GM20000 (cell line): ENCODE measurements at regions not wholly inside any gene's neighbourhood (a gene's known extent, or its start where the extent isn't known, plus 50 kb on each side); places are given as distances from the start of the nearest gene placed in this dataset.
"Not testable (repeated sequence)": the region's sequence is repeated elsewhere in the genome, so short reads cannot be mapped to it uniquely, and the experiment has no call there.

Experiments
- DNase-seq: peaks from one replicate; pipeline ENCODE4 v3.0.0; 2012; ENCODE audit warnings: low spot score
- CTCF ChIP-seq: IDR thresholded peaks from 2 replicates; pipeline ENCODE4 v1.5.1; 2012; ENCODE audit warnings: mild to moderate bottlenecking, control low read depth; ENCODE audit errors: extremely low read depth, missing control alignments

DNA sequence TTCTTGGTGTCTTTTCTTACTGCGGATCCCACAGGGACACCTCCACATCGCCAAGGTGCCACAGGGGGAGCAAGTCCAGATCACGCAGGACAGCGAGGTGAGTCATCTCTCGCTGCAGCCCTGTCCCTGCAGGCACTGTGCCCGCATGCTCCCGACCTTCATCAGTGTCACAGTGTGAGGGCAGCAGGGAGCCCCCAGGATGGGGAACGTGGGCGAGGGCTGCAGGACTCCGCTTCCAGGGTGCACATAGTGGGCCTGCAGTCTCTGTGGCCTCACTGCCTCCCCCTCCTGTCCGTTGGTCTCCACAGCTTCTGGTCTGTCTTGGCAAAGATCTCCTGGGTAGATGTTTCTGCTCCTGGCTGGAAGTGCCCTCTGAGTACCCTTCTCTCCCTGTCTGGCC is 78.0 kb downstream of the NPIPB11 start:
- not testable (repeated sequence) for DNase-seq

DNA sequence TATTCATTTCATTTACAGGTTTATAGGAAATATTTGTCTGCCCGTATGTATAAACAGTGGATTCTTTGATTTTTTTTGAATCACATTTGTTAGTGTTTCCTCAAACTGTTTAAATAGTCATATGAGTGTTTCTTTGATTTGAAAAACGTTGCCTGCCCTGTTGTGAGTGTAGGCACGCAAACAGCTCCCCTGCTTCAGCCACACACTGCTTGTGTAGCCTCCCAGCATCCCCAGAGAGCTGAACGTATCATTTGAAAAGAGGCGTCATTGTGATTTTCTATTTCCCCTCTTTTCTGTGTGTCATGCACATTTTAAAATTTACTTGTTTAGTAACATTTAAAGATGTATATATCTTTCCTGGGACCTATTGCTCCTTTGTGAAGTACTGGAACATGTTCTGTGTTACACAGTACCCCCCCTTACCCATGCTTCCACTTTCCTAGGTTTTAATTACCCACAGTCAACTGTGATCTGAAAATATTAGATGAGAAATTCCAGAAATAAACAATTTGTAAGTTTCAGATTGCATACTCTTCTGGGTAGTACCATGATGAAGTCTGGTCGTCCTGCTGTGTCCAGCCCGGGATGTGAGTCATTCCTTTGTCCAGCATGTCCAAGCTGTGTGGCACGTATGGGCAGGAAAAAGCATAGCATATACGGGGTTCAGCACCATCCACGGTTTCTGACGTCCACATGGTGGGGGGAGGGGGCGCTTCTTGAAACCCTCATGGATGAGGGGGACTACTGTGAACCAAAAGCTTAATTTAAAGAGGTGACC is 78.7 kb downstream of the NPIPB11 start:
- DNase-seq = not testable (repeated sequence)

DNA sequence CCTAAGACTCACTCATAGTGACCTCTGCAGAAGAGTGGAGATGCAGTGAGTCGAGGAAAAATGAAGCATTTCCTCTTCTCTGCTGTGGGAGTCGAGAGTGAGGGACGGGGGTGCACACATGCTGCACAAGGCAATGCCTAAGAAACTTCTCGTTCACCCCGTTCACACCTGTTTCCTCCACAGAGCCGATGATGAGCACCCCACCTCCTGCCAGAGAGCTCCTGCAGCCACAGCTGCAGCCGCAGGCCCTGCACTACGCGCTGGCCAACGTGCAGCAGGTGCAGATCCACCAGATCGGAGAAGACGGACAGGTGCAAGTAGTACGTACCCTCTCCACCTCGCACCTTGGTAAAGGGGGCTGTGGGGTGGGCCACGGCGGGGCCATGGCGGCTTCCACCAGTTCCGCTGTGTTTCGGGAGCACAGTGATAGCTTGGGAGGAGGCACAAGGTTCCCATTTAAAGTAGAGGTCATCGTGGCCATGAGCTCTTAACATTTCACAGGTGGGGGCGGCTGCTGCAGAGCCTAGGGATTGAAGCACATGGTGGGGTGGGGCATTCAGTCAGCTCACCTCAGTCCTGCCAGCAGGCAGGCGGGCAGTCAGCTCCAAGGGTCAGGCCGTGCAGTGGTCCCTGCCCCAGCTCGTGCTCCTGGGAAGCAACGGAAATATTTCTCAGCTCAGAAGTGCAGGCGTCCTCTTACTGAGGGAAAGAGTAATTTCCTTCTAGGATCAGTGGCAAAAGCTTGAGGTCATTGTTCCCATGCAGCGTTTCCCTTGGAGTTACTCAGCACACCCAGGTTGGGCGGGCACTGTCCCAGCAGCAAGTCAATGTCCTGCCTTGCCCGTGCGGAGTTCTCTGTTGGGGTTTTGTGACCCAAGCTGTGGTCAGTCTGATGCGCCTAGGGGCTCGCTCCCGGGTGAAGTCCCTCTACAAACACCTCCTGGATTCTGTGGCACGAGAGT is 80.1 kb downstream of the NPIPB11 start:
- DNase-seq = not testable (repeated sequence)

DNA sequence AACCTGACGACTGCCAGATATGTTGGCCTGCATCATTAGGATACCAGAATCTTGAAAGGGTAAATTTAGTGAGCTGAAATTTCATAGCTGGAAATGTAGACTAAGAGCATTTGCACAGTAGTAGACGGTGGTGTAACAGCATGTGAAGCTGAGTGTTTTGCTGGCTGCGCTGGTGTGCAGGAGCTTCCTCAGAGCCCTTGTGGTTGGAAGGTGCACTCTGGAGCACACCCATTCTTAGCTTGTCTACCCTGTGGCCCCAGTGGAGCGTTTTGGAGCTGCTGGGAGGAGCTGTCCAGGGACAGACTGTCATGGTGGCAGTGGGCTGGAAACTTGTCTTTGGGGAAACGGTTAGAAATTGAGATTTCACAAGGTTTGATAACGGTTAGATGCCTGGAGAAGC is 82.8 kb downstream of the NPIPB11 start:
- DNase-seq = not testable (repeated sequence)

DNA sequence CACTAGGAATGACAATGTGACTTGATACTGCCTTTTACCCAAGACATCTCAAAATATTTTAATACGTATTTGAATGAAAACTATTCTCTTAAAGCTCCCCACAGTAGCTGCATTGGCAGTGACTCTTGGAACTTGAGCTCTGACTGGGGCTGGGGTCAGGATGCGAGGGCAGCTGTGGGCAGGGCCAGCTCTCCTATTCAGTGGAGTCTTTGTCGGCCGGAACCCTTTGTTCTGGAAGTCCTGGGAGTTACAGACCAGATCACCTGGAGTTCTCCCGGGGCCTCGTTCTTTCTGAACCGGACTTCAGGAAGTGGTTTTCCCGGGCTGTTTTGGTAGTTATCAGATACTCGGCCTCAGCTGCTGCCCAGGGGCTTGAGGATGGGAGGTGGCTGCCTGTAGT is 84.9 kb downstream of the NPIPB11 start:
- no peak for TF ChIP-seq CTCF
- DNase-seq = no peak

- DNase-seq = no peak
- no peak for TF ChIP-seq CTCF
These were observed 85.5 kb downstream of the NPIPB11 start for GRCh38 chr16:29321000-29321393.

- DNase-seq = no peak
- TF ChIP-seq CTCF = no peak
These were observed 86.1 kb downstream of the NPIPB11 start for GRCh38 chr16:29320274-29320999.

DNA sequence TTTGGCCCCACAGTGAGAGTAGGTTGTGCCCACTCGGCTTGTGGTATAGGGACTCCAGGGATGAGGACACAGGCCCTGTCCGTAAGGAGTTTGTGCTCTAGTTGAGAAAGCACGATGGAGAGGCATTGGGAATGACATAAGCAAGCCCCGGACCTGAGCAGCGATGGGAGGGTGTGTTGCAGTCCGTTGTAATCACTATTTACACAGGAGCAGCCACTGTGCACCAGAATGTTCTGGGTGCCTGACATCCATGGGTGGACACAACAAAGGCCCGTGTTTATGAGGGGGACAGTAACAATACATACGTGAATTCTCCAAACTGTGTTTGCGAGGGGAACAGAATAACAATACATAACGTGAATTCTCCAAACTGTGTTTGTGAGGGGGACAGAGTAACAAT is 86.8 kb downstream of the NPIPB11 start:
- TF ChIP-seq CTCF = no peak
- DNase-seq = no peak

GRCh38 chr16:29318561-29318968 is 87.9 kb downstream of the NPIPB11 start:
- not testable (repeated sequence) for DNase-seq

DNA sequence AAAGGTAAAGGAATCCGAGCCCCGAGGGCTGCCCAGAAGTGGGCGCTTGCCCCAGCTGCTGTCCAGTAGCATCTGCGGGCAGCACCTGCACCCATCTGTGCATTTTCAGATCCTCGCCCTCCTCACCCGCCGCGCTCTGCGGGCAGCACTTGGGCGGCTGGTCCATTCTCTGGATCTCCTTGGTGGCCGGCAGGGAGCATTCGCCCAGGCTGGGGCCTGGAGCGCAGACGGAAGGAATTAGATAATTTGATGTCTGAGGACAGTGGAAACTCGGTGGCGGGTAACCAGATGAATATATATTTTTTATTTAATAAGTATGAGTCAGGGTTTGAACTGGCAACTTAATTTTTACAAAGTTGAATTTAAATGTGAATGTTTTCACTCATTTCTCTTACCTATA is 88.5 kb downstream of the NPIPB11 start:
- TF ChIP-seq CTCF = peak; percentile 17

More for the DNA sequence above, 88.5 kb downstream of the NPIPB11 start:
- DNase-seq = no peak
